GM19193 (cell line): ENCODE measurements at regions not wholly inside any gene's neighbourhood (a gene's known extent, or its start where the extent isn't known, plus 50 kb on each side); places are given as distances from the start of the nearest gene placed in this dataset.

ENCODE experiments used
- POLR2A ChIP-seq: IDR thresholded peaks from 4 replicates; pipeline ENCODE4 v1.6.1; 2011; ENCODE audit not compliant: insufficient read depth, insufficient read length; ENCODE audit errors: extremely low read depth

DNA sequence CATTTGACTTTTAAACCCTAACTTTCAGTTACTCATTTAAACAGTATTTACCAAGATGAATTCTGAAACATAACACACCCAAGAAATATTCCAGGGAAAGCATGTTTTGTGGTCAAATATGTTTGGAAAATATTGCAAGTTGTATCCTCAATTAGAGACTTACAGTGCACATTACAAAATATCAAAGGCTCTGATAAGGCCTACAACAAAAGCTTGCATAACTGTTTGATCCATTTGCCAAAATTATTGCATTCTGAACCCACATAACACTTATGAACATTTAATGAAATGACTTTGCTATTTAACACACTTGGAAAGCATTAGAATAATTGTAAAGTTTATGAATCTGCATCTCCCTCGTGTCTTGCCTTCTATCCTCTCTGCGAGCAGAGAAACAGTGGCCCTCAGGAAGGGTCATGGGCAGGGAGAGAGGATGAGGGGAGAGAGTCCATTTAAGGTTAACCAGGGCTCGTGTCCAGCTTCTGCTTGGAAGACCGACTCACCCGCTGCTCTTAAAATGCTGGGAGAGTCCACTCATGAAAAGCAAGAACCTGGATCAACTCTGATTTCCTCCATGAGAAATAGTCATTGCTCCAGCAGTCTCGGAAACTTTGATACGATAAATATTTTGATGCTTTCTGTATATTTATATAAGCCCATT lies 408.2 kb upstream of the ZMIZ1 start:
- no peak for TF ChIP-seq POLR2A

DNA sequence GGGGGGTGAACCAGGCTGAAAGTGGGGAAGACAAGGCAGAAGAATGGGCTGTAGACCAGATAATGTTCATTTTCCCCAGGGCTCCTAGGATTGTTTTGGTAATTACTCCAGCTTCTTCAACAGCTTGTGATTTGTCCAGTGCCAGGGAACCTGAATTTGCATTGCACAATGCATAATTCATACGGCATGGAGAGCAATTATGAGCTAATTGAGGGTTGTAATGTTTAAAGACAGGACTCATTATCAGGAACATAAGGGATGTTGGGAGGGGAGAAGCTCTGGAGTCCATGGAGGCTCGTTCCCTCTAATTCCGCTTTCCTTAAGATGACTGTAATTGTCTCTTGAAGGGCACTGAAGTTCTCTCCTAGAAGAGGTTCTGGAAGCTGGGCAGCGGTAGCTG lies 405.0 kb upstream of the ZMIZ1 start:
- no peak for TF ChIP-seq POLR2A

DNA sequence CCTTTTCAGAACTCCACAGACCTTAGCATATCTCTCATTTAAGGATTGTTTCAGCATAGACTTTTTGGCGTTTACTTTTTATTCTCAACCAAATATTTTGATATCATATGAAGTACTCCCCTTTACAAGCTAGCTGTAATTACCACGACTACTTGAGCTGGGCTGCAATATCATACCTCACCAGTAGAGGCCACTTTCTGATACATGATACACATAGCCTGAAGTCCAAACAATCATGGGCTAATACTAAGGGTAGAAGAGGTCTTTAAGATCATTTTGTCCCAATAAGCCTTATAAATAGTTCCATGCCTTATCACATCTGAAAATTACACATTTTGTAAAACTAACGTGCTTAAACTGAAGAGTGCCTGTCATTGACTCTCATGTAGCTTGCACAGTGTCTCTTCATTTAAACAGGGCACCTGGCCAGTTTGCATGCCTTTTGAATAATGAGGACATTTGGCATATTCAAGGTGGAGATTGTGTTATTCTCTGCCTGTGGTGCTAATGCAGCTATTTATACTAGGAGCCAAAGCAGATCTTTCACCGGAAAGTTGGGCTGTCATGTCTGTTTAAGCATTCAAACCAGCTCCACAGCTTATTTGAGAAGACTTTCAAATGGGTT lies 403.7 kb upstream of the ZMIZ1 start:
- no peak for TF ChIP-seq POLR2A

DNA sequence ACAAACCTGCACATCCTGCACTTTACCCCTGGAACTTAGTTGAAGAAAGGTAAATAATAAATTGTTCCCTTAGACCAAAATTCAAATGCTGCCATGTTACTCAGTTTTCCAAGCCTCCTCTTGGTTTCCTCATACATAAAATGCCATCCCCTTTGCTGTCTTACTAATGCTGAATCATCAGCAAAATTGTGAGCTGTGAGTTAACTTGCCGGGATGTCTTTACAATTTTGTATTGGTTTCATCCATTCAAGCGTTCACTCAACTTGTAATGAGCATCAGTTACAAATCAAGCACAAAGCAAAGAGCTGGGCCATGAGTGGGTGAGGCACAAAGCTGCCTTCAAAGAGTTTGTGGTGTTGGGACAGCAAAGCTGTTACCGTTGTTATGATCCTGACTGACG lies 395.8 kb upstream of the ZMIZ1 start:
- TF ChIP-seq POLR2A = no peak

DNA sequence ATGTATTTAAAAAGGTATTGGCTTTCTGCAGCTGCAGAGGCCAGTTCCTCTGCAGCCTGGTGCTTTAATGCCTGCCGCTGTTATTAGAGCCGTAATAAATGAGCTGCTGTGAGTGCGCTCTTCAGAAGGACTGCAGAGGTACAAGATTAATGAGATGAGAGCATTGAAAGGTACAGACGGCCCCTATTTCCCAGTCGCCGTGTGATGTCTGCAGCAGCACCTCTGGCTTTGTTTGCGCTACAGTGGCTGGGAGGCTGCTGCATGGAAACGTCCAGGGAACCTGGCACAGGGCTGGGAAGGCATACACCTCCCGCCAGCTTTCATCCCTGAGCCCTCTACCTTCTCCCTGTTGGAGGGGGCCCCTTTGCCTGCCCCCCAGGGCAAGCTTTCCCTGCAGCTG lies 383.8 kb upstream of the ZMIZ1 start:
- TF ChIP-seq POLR2A = no peak

DNA sequence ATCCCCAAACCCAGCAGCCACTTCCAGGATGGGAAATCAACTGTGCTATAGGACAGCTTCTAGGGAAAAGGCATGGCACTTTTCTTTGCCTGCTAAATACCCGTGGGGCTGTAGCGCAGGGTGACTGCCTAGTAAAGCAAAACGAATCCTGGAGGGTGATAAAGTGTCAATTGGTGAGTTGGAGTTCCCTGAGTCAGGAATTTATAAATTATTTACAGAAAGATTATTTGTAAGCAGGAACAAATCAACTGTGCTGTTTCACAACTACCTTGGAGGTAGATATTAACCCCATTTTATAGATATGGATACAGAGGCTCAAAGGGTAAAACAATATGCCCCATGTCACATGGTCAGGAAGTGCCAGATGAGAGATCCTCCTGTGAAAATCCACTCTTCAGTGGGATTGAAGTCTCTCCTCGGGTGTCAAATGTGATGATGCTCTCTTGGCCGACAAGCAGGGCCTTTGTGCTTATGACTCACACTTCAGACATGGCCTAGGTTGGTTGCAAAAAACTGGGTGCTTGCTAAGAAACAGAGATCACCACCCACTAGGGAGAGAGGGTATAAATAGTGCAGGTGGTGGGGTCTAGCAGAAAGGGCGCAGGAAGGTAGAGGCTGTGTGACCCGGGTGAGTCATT lies 383.2 kb upstream of the ZMIZ1 start:
- no peak for TF ChIP-seq POLR2A

DNA sequence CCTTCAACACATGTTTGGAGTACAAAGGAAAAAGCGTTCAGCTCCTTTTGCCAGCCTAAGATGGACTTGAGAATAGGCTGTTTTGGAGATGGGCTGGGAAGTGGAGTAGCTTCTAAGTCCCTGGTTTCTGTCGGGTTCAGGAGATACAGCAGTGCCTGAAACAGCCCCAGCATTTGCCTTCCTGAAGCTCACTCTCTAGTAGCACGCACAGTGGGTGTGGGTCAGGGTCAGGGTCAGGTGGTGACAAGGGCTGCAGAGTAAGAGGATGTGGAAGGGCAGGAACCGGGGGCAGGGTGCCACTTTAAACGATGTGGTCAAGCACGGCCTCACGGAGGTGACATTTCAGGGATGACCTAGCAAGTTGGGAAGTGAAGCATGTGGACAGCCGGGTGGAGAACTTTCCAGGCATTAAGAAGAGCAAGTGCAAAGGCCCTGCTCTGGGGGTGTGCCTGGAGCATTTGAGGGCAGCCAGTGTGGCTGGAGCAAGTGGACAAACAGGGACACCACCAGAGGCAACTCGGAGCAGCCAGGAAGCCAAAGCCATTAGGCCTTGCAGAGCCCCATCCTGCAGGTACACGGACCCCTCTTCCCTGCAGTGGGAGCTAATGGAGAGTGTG lies 382.2 kb upstream of the ZMIZ1 start:
- TF ChIP-seq POLR2A = no peak

DNA sequence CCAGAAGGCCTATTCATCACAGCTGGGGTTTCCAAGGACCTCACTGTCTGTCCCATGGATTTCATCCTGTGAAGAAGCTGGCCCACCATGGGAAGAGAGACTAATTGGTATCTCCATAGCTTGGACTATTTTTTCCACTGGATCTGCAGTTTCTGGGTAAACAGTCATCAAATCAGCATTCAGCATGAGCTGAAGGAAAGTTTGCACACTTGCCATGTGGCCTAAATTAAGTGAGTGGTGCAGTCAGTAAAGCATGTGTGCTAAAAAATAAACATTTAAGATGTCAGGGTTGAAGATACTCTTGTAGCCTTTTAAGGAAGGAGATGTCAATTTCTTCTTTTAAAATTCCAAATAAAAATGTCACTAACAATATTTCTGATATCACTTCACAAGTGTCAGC lies 381.1 kb upstream of the ZMIZ1 start:
- no peak for TF ChIP-seq POLR2A

DNA sequence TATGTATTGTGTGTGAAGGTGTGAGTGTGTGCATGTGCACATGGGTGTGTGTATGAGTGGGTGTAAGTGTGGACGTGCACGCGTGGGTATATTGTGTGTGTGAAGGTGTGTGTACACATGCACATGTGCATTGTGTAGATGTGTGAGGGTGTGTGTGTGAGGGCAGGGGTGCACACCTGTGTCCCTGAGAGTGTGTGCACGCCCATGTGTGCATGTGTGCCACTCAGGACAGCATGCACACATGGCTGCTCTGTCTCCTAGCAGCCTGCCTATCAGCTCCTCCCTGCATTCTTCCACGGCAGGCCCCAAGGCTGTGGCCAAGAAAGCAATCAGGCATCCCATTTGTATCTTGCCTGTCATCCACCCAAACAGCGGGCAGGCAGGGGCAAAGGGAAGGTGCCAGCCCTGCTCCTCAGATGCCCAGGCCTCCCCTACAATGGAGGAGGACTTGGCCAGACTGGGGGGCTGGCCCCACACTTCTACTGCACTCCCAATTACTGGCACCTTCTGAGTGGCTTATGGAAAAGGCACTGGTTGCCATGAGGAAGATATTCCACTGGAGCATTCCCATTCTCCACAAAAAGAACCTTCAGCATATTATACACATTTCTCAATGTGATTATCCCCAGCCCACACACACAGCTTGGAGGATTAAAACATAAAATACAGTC lies 380.4 kb upstream of the ZMIZ1 start:
- no peak for TF ChIP-seq POLR2A

DNA sequence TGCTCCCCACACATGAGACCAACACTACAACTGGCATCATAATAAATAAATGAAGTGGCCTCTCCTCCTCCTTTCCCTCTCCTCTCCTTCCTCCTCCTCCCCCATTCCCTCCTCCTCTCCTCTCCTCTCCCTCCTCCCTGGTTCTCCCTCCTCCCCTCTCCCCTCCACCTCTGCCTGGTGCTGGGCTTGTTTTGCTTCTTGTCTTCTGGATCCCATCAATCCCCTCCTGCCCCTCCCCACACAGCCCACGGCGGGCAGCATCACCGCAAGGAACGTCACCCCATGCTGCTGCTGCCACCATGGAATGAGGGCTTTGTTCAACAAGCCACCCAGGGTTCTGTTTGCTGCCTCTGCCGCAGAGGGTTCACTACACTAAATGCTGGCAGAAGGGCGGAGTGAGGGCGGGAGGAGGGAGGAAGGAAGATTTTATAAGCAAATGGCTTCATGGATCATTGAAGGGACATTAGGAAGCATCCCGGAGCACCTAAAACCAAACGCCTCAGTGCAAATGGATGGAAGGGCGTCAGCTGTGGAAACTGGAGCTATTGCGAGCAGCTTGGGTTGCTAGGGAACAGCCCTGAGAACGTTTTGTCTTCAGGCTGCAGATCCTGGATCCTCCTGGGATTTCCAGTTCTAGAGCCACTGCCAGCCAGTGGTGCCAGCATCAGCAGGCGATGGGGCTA lies 379.7 kb upstream of the ZMIZ1 start:
- TF ChIP-seq POLR2A = no peak

DNA sequence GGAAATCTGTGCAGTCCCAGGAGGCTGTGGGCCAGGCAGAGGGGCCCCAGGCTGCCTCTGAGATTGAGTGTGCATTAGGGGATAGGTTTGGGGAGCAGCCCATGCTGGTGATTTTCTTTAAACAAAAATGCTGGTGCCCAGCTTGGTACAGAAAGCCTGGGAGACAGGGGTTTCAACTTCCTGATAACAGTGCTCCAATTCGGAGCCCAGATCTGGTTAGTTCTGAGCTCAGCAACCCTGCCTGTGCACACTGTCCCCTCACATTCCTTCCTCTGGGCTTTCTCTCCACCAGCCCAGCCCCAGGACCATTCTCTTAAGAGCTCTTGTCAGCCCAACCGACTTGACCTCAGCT lies 379.2 kb upstream of the ZMIZ1 start:
- TF ChIP-seq POLR2A = no peak

DNA sequence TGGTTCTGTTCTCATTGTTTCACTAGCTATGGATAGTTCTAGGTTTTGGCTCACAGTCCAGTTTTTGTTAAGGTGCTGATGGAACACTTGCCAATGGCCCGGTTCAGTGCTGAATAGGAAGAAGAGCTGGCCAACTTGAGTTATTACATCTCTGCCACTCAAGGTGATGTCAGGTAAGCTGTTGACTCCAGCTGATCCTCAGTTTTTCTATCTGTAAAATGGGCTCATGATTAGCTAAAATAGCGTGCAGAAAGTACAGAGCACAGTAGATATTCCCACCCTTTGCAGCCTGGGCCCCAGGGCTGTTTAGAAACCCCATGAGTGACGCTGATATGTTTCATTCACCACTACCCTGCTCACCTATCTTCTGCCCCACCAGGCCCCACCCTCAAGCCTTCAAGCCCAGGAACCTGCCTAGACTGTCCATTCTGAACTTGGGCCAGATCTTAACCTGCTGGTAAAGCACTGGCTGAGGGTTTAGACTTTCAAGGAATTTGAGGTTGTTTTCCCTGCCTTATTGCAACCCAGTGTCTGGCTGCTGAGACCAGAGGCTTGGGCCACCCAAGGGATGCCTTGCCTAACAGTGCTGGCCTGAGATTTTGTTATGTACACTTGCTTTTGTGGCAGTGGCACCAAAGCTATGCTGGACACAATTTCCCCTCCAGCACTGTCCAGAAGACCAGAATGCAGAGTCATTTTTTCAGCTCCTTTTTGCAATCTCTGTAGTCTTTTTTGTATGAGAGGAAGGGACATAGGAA lies 378.2 kb upstream of the ZMIZ1 start:
- TF ChIP-seq POLR2A = no peak

DNA sequence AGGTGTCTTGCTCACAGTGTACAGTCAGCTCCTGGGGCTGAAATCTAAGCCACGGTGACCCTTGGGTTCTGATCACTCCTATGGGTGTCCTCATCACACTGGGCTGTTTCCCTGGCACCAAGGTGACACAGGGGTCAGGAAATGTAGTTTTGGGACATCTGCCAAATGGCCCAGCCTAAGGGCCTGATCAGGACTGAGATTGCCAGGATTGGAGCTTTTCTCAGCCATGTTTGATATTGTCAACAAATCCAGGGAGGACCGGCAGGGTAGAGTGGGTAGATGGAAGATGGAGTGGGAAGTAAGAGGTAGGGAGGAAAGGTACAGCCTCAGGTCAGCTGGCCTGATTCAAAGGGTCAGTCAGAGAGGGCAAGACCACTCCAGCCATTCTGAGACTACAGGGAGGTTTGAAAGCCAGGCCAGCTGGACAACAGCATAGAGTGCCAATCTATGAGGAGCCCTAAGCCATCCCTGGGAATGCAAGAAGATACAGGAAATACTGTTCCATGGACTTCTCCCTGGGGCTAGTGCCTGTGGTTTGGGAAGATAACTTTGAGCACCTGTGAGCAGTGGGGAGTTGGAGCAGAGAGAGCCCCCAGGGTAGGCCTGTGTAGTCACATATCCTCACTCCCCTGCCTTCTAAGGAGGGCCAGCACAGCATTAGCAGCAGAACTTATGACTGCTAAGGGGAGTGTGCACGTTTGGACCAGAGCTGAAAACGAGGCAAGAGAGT lies 377.3 kb upstream of the ZMIZ1 start:
- TF ChIP-seq POLR2A = no peak

DNA sequence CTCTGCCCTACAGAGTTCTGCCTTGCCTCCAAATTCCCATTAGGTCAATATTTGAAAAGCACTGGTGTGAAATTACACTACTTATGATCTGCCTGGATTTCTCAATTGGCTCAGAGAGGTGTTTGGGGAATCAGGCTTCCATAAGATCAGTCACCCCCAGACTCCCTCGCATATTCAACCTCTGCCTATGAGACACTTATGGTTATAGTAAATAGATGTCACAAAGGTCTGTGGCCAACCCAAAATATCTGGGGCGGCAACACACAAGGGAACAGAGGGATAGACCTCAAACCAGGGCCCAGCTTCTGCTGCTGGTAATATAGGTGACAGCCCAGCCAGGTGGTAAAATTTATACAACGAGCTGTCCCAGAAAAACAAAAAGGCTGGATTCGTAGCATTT lies 376.7 kb upstream of the ZMIZ1 start:
- TF ChIP-seq POLR2A = no peak

DNA sequence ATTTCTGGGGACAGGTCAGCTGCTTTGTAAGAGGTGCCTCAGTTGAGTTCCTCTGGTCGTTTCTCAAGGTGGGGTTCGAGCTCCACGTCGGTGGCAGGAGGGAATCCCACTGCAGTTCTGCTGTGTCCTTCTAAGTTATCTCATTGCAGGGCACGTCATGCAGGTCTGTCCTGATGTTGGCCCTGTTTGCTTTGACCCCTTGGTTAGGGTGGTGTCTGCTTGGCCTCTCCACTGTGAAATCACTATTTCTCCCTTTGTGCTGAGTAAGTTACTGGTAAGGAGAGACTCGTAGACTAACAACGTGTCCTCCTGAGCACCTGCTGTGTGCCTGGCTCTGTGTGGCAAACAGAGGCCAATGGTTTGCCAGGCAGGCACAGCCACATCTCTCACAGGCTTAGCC lies 372.9 kb upstream of the ZMIZ1 start:
- TF ChIP-seq POLR2A = no peak
